HepG2 (cell line): ENCODE measurements at regions not wholly inside any gene's neighbourhood (a gene's known extent, or its start where the extent isn't known, plus 50 kb on each side); places are given as distances from the start of the nearest gene placed in this dataset.

Experiments
- ATAC-seq: fragments of 200-7000 bp; cut with Tn5 transposase; 3 replicates; pipeline ENCODE4 v1.9.1; 2020; ENCODE audit warnings: mild to moderate bottlenecking, moderate library complexity
- BruUV-seq: library from RNA; stranded (reverse); fragments of 400-500 nt; replicated peaks from 2 replicates; lab custom pipeline; 2021; lab: Mats Ljungman, UMichigan
- CTCF ChIA-PET: fragments of 300-600 bp; formaldehyde crosslinking; extraction: SDS; loops from one replicate; lab custom pipeline; 2021; ENCODE audit warnings: low total read pairs, inconsistent platforms, low intra/inter-chr PET ratio; lab: Yijun Ruan, JAX
- POLR2A ChIA-PET: fragments of 350-600 bp; sonication (Branson Sonifier 250); formaldehyde crosslinking; loops from one replicate; lab custom pipeline; 2020; ENCODE audit warnings: antibody characterized with exemption, inconsistent platforms; lab: Yijun Ruan, JAX
- DNase-seq: peaks from one replicate; pipeline ENCODE4 v3.0.0-alpha.2; 2015; ENCODE audit warnings: low spot score
- FAIRE-seq: peaks from 3 replicates; lab custom pipeline; 2011; peaks lifted over from hg19 to GRCh38; lab: Jason Lieb, UNC
- H2AFZ ChIP-seq: one replicate; pipeline ENCODE4 v1.6.1; 2011; ENCODE audit warnings: low read length, inconsistent platforms
- H3K27ac ChIP-seq: fragments of 300-600 bp; 3 replicates; pipeline ENCODE4 v1.8.0; 2011; ENCODE audit warnings: mixed run types, mild to moderate bottlenecking, mixed read lengths, low read length, inconsistent platforms; ENCODE audit not compliant: insufficient read depth; ENCODE audit errors: extremely low read length
- H3K27me3 ChIP-seq, 2 experiments: fragments of 200-600 bp in 1 of 2; 2 replicates in 1 of 2; 3 replicates in 1 of 2; pipeline versions ENCODE4 v1.6.0 to v1.8.0; 2011; ENCODE audit warnings: low read length in 2 of 2, mild to moderate bottlenecking in 2 of 2, moderate library complexity in 2 of 2, inconsistent platforms in 1 of 2; ENCODE audit not compliant: insufficient read depth in 2 of 2, control insufficient read depth in 1 of 2
- H3K36me3 ChIP-seq, 2 experiments: fragments of 200-600 bp in 1 of 2; replicated peaks in 1 of 2; 2 replicates in 1 of 2; 3 replicates in 1 of 2; pipeline versions ENCODE4 v1.5.1 to v1.8.0; 2011; ENCODE audit warnings: low read length in 2 of 2, inconsistent platforms in 1 of 2; ENCODE audit not compliant: insufficient read depth in 2 of 2, control insufficient read depth in 1 of 2
- H3K4me1 ChIP-seq: 2 replicates; pipeline ENCODE4 v1.5.1; 2012; ENCODE audit warnings: low read length, inconsistent platforms; ENCODE audit not compliant: insufficient read depth
- H3K4me2 ChIP-seq: 2 replicates; pipeline ENCODE4 v1.6.0; 2011; ENCODE audit warnings: low read depth, low read length, inconsistent platforms
- H3K4me3 ChIP-seq, 3 experiments: fragments of 200-600 bp in 1 of 3; sonication (generic), shearing (Covaris generic) in 1 of 3; replicated peaks in 1 of 3; 2 replicates each; pipeline ENCODE4 v1.5.1; 2011 to 2016; ENCODE audit warnings: low read length in 3 of 3, inconsistent platforms in 2 of 3, low read depth in 2 of 3, mild to moderate bottlenecking in 2 of 3, control low read depth in 1 of 3, mixed read lengths in 1 of 3; ENCODE audit not compliant: insufficient read depth in 1 of 3
- H3K79me2 ChIP-seq: one replicate; pipeline ENCODE4 v1.6.1; 2011; ENCODE audit warnings: low read length, inconsistent platforms; ENCODE audit not compliant: insufficient read depth
- H3K9ac ChIP-seq: 2 replicates; pipeline ENCODE4 v1.6.0; 2011; ENCODE audit warnings: mild to moderate bottlenecking, low read depth, low read length, inconsistent platforms; ENCODE audit not compliant: insufficient read depth
- H3K9me3 ChIP-seq: 2 replicates; pipeline ENCODE4 v1.5.1; 2012; ENCODE audit warnings: mild to moderate bottlenecking, low read length
- H4K20me1 ChIP-seq: 2 replicates; pipeline ENCODE4 v1.6.0; 2011; ENCODE audit warnings: inconsistent platforms, mild to moderate bottlenecking, low read length, moderate library complexity; ENCODE audit not compliant: insufficient read depth
- CEBPG ChIP-seq: IDR thresholded peaks from 2 replicates; pipeline ENCODE4 v1.6.1; 2016
- CSRNP1 ChIP-seq: sonication (generic); formaldehyde crosslinking; IDR thresholded peaks from 2 replicates; pipeline ENCODE4 v1.8.1; 2023; ENCODE audit warnings: mild to moderate bottlenecking, missing genetic modification reagents
- HDAC6 ChIP-seq: fragments of 200-600 bp; sonication (generic); IDR thresholded peaks from 2 replicates; pipeline ENCODE4 v1.7.0; 2017; ENCODE audit warnings: mild to moderate bottlenecking, antibody characterized with exemption, low read length, low read depth
- KLF12 ChIP-seq: sonication (generic); formaldehyde crosslinking; IDR thresholded peaks from 2 replicates; pipeline ENCODE4 v1.4.0; 2020; ENCODE audit warnings: missing genetic modification reagents, borderline replicate concordance
- KLF15 ChIP-seq: sonication (generic); formaldehyde crosslinking; IDR thresholded peaks from 2 replicates; pipeline ENCODE4 v1.8.1; 2023; ENCODE audit warnings: borderline replicate concordance, mild to moderate bottlenecking, inconsistent platforms, missing genetic modification reagents, mixed read lengths
- MAFK ChIP-seq, 2 experiments: IDR thresholded peaks in 1 of 2; conservative IDR thresholded peaks in 1 of 2; 2 replicates each; pipeline ENCODE4 v1.6.1; 2011; ENCODE audit warnings: improper control_type of control experiment in 2 of 2, low read length in 2 of 2
- RARG ChIP-seq: sonication (generic); formaldehyde crosslinking; IDR thresholded peaks from 2 replicates; pipeline ENCODE4 v1.4.0; 2020; ENCODE audit warnings: low read depth, mild to moderate bottlenecking, missing genetic modification reagents
- SATB2 ChIP-seq: sonication (generic); formaldehyde crosslinking; IDR thresholded peaks from 2 replicates; pipeline ENCODE4 v1.5.0; 2020; ENCODE audit warnings: missing genetic modification reagents
- TAF1 ChIP-seq: sonication (generic); formaldehyde crosslinking; IDR thresholded peaks from 2 replicates; pipeline ENCODE4 v1.4.0; 2020; ENCODE audit warnings: missing genetic modification reagents
- TBL1XR1 ChIP-seq: fragments of 150-350 bp; IDR thresholded peaks from 2 replicates; pipeline ENCODE4 v1.6.1; 2014; ENCODE audit warnings: borderline replicate concordance, low read length; ENCODE audit not compliant: partially characterized antibody
- TRIM24 ChIP-seq: sonication (generic); formaldehyde crosslinking; IDR thresholded peaks from 2 replicates; pipeline ENCODE4 v1.8.0; 2022; ENCODE audit warnings: mild to moderate bottlenecking, missing genetic modification reagents
- ZNF101 ChIP-seq: sonication (generic); formaldehyde crosslinking; IDR thresholded peaks from 2 replicates; pipeline ENCODE4 v1.4.0; 2020; ENCODE audit warnings: mild to moderate bottlenecking, low read depth, missing genetic modification reagents, borderline replicate concordance
- ZNF331 ChIP-seq: sonication (generic); formaldehyde crosslinking; IDR thresholded peaks from 2 replicates; pipeline ENCODE4 v1.4.0; 2020; ENCODE audit warnings: missing genetic modification reagents
- ZNF383 ChIP-seq: sonication (generic); formaldehyde crosslinking; IDR thresholded peaks from 2 replicates; pipeline ENCODE4 v1.4.0; 2020; ENCODE audit warnings: missing genetic modification reagents, mild to moderate bottlenecking, borderline replicate concordance
- ZNF552 ChIP-seq: sonication (generic); formaldehyde crosslinking; IDR thresholded peaks from 2 replicates; pipeline ENCODE4 v1.9.0; 2022; ENCODE audit warnings: missing genetic modification reagents, mild to moderate bottlenecking, borderline replicate concordance
- ZNF713 ChIP-seq: sonication (generic); formaldehyde crosslinking; IDR thresholded peaks from 2 replicates; pipeline ENCODE4 v1.4.0; 2020; ENCODE audit warnings: mild to moderate bottlenecking, missing genetic modification reagents
- ZNF770 ChIP-seq: sonication (generic); formaldehyde crosslinking; IDR thresholded peaks from 2 replicates; pipeline ENCODE4 v1.5.0; 2020; ENCODE audit warnings: mild to moderate bottlenecking, missing genetic modification reagents
- WGBS: methylation state at CpG from one replicate; pipeline ENCODE4 v1.1.6; 2017; ENCODE audit warnings: low lambda C conversion rate; 5-methylcytosine and 5-hydroxymethylcytosine counted together
- in situ Hi-C: cut with HindIII; loops from 2 replicates; pipeline ENCODE4 v1.10.0; 2017; ENCODE audit warnings: low pct_unique_long_range_greater_than_20kb; ENCODE audit not compliant: extremely low pct_ligation_motif_present
- intact Hi-C: fragments of 100-400 bp; cut with micrococcal nuclease; formaldehyde crosslinking; loops from one replicate; pipeline ENCODE4 v1.10.0; 2022; ENCODE audit not compliant: unreplicated experiment

- H3K9ac ChIP-seq: no peak overlapping the region
- H4K20me1 ChIP-seq: no peaks in the 10 kb centered on the region
- H3K27ac ChIP-seq: no peak overlapping the region
- no peak for ATAC-seq
- H3K79me2 ChIP-seq: no peaks in the 10 kb centered on the region
- H3K4me3 ChIP-seq: no peak overlapping the region
- 0 out of 2 replicates have a peak, but pooled peaks cover 4% of the 10 kb centered on the region for H3K9me3 ChIP-seq
- H3K4me1 ChIP-seq: peaks cover 4% of the 10 kb centered on the region; the same call in 1 of the 2 replicates
- intact Hi-C loops: no loop called here
- TF ChIP-seq KLF15 (CRISPR knock-in tag) (no peak), HDAC6 (no peak), ZNF383 (CRISPR knock-in tag) (no peak), CSRNP1 (no peak), CEBPG (CRISPR knock-in tag) (no peak), TRIM24 (CRISPR knock-in tag) (no peak), ZNF713 (CRISPR knock-in tag) (no peak), ZNF552 (no peak)
- TF ChIP-seq, all 625 proteins: peak for 0
- FAIRE-seq: no peak
- 42% methylated on average over 2 of the region's 2 CpGs for WGBS
- Histone ChIP-seq H3K4me2 (no peak overlapping the region), H2AFZ (no peak overlapping the region), H3K27me3 (peaks cover 3 to 47% of the 10 kb centered on the region in 2 experiments; a peak in 2 of 5 replicates), H3K36me3 (no peaks in the 10 kb centered on the region)
- BruUV-seq: no TSS peak
- ChIA-PET POLR2A (no interaction called here), CTCF (no interaction called here)
- in situ Hi-C loops: no loop called here
- no peak for DNase-seq
These were observed 231.0 kb upstream of the JUN start for GRCh38 chr1:59014827-59015226.

- H3K27me3 ChIP-seq: peaks cover 3 to 47% of the 10 kb centered on the region in 2 experiments; a peak in 2 of 5 replicates
- no peak overlapping the region for H3K4me2 ChIP-seq
- CTCF ChIA-PET: no interaction called here
- in situ Hi-C loops: no loop called here
- H4K20me1 ChIP-seq: no peaks in the 10 kb centered on the region
- 0 out of 2 replicates have a peak, but pooled peaks cover 4% of the 10 kb centered on the region for H3K9me3 ChIP-seq
- no peak for FAIRE-seq
- no peaks in the 10 kb centered on the region for H3K79me2 ChIP-seq
- H3K4me3 ChIP-seq: no peak overlapping the region
- no peak for ATAC-seq
- intact Hi-C loops: no loop called here
- BruUV-seq: no TSS peak
- H3K36me3 ChIP-seq: no peaks in the 10 kb centered on the region
- peaks cover 13% of the 10 kb centered on the region; the same call in 1 of the 2 replicates for H3K4me1 ChIP-seq
- 28% methylated on average over 4 of the region's 4 CpGs for WGBS
- no peak overlapping the region for H3K27ac ChIP-seq
- DNase-seq: no peak
- POLR2A ChIA-PET: no interaction called here
- no peak overlapping the region for H3K9ac ChIP-seq
- no peak overlapping the region for H2AFZ ChIP-seq
- no peak for TF ChIP-seq ZNF331 (CRISPR knock-in tag)
- no peak for TF ChIP-seq ZNF770
- TF ChIP-seq KLF12 (CRISPR knock-in tag): no peak
- no peak for TF ChIP-seq SATB2 (CRISPR knock-in tag)
- no peak for TF ChIP-seq RARG (CRISPR knock-in tag)
- no peak for TF ChIP-seq MAFK (conservative IDR thresholded peaks at IDR 0.05 in 1 of 2, IDR thresholded peaks at IDR 0.05 in 1 of 2; ENCODE audit: low read length in 2 of 2)
- TF ChIP-seq TBL1XR1: no peak
- TF ChIP-seq ZNF101 (CRISPR knock-in tag): no peak
- no peak for TF ChIP-seq TAF1 (CRISPR knock-in tag)
These were observed 231.9 kb upstream of the JUN start for GRCh38 chr1:59015708-59016107.
